GM12873 (cell line): ENCODE measurements at regions not wholly inside any gene's neighbourhood (a gene's known extent, or its start where the extent isn't known, plus 50 kb on each side); places are given as distances from the start of the nearest gene placed in this dataset.

Source experiments
- CTCF ChIP-seq: IDR thresholded peaks from 2 replicates; pipeline ENCODE4 v1.5.1; 2012; ENCODE audit warnings: low read depth, mild to moderate bottlenecking, moderate library complexity, low read length, control low read depth; ENCODE audit not compliant: insufficient read depth; ENCODE audit errors: missing control alignments

DNA sequence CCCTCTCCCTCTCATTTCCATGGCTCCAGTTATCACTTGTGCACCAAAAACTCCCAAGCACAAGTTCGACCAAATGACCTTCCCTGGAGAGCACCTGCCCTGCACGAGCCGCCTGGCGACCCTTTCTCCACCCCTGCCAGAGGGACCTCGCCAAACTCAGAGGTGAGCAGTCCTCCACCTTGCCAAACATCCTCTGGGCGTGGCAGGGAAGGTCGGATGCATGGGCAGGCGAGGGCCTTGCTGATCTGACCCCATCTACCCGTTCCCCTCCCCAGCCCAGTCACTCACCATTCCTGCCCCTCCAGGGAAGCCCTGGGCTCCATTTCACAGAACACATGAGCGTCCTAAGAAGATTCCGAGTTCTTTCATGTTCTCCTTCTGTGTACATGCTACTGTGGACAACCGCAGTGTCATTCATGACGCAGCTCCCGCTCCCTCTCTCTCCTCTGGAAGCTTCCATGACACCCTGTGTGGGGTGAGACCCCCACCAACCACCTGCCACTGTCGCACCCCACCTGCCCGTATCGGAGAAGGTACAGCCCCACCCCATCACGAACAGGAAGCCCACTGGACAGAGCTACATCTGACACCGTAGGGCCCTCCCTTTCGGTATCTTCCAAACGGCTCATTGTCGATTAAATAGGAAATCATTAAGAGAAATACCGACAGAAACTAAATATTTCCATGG is 104.3 kb downstream of the DACT2 start:
- TF ChIP-seq CTCF: no peak

DNA sequence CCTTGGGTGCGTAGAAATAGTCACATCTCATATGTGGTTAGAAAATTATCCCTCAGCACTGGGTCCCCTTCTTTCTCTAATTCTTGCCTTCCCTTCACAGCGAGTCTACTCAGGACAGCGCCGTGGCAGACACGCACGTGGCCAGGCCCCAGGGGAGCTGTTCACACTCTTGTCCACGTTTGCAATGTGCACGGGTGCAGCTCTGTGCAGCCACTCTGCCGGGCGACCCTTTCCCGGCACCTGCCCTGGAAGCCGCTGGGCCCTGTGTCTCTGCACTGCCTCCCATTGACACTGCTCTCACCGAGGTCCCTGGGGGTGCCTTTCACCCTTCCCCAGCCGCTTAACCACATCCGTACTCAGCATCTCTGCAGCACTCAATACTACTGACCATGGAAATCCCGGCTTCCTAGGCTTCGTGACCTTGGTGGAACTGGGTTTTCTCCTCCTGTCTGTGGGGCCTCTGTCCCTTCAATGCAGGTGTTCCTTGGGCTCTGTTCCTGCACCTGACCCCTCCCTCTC is 104.9 kb downstream of the DACT2 start:
- TF ChIP-seq CTCF: no peak

- TF ChIP-seq CTCF: no peak
Observed at GRCh38 chr6:168213121-168213524, 106.5 kb downstream of the DACT2 start.

DNA sequence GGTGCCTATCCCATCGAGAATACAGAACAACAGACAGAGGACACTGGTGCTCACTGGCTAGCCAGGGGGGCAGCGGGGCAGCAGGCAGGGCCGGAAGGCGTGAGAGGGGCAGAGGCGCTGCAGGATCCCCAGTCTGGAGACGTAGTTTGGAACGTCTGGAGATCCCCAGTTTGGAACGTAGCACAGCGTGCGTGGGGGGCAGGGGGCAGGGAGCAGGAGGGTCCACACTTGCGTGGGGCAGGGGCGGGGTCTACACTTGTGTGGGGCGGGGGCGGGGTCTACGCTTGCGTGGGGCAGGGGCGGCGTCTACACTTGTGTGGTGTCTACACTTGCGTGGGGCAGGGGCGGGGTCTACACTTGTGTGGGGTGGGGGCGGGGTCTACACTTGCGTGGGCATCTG is 107.2 kb downstream of the DACT2 start:
- TF ChIP-seq CTCF: no peak

- no peak for TF ChIP-seq CTCF
Observed at GRCh38 chr6:168211681-168212080, 107.9 kb downstream of the DACT2 start.

- TF ChIP-seq CTCF: no peak
Observed at GRCh38 chr6:168210239-168211105, 109.1 kb downstream of the DACT2 start.

DNA sequence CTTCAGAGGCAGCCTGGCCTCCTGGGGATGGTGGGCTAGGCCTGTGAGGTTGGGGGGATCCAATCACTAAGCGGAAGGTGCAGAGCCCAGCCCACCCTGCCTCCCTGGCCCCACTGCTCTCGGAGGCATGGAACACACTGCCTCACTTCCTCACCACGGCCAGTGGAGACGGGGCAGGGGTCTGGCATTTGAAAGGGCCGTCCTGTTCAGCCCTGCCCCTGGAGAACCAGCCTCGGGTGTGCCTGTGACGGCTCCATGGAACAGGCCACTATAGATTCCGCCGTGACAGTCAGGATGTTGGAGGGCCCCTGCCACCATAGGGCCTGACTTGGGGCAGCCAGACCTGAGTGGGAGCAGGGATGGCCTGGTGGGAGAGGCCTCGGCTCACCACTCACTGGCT is 110.2 kb downstream of the DACT2 start:
- no peak for TF ChIP-seq CTCF
